Muscle of arm (tissue), 1 donor: ENCODE measurements at regions not wholly inside any gene's neighbourhood (a gene's known extent, or its start where the extent isn't known, plus 50 kb on each side); places are given as distances from the start of the nearest gene placed in this dataset.

Source experiments
- DNase-seq: peaks from one replicate; pipeline ENCODE4 v3.0.0-alpha.2; 2013

GRCh38 chr2:236317938-236318396, 53.8 kb upstream of the ASB18 start:
- no peak for DNase-seq

- DNase-seq = no peak
These were observed 54.2 kb upstream of the ASB18 start for GRCh38 chr2:236318401-236318800.

- no peak for DNase-seq
These were observed 54.8 kb upstream of the ASB18 start for GRCh38 chr2:236319036-236319435.

- DNase-seq = no peak
These were observed 57.2 kb upstream of the ASB18 start for GRCh38 chr2:236321415-236321814.

- no peak for DNase-seq
These were observed 69.4 kb upstream of the ASB18 start for GRCh38 chr2:236333417-236334121.

- peak; percentile 68 for DNase-seq
These were observed 70.1 kb upstream of the ASB18 start for GRCh38 chr2:236334122-236334876.

- DNase-seq = no peak
These were observed 71.7 kb upstream of the ASB18 start for GRCh38 chr2:236335696-236336574.

- no peak for DNase-seq
These were observed 72.6 kb upstream of the ASB18 start for GRCh38 chr2:236336575-236337464.

- no peak for DNase-seq
These were observed 73.5 kb upstream of the ASB18 start for GRCh38 chr2:236337465-236338325.

- no peak for DNase-seq
These were observed 74.4 kb upstream of the ASB18 start for GRCh38 chr2:236338495-236339184.

GRCh38 chr2:236340251-236340650, 76.0 kb upstream of the ASB18 start:
- DNase-seq = no peak

GRCh38 chr2:236341067-236341466, 76.9 kb upstream of the ASB18 start:
- no peak for DNase-seq

GRCh38 chr2:236341721-236342120, 77.5 kb upstream of the ASB18 start:
- DNase-seq = no peak

- DNase-seq = no peak
These were observed 78.3 kb upstream of the ASB18 start for GRCh38 chr2:236342507-236342906.

GRCh38 chr2:236342951-236343350, 78.7 kb upstream of the ASB18 start:
- no peak for DNase-seq

- DNase-seq = peak; percentile 61
These were observed 79.4 kb upstream of the ASB18 start for GRCh38 chr2:236343400-236344161.

- no peak for DNase-seq
These were observed 80.2 kb upstream of the ASB18 start for GRCh38 chr2:236344446-236344845.

- no peak for DNase-seq
These were observed 81.0 kb upstream of the ASB18 start for GRCh38 chr2:236345081-236345714.
